ENCODE measurements at regions not wholly inside any gene's neighbourhood (a gene's known extent, or its start where the extent isn't known, plus 50 kb on each side); places are given as distances from the start of the nearest gene placed in this dataset.

DNA sequence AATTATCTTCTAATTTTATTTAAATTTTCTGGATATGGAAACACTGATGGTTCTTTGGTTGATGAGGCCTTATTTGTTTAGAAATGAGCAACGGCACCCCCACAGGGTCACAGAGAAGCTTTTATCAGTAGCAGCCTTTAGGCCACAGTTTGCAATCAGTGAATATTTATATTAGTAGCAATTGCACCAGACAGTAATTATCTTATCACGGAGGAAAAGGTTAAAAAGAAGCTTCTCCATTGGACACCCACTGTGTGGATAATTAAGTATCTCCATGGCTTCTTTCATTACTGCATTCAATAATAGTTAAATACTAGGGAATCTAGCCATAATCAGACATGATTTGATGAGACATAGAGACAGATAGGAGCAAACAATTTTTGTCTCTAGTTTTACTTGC lies 2099.2 kb upstream of the PCDH20 start:
- no peak overlapping the region for H4K8ac ChIP-seq (ENCODE audit: low read depth, low read length)
- no peak overlapping the region for H3K4ac ChIP-seq (ENCODE audit: low read depth, low read length)

DNA sequence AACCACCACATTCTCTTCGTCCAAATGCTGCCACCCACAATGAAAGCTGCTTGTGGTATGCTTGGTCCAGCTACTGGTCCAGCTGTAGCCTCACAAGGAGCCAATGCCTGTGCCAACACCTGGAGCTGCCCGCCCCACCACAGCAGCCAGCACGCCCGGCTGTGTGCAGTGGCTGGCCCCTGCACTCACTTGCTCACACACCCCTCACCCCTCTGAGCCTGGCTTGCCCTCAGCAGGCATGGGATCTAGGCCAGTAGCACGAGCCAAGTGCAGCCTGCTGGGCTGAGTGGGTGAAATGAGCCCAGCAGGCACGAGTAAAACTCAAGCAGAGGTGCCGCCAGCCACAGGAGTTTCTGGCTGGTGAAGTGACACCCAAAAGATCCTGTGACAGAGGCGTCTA lies 2096.4 kb upstream of the PCDH20 start:
- no peak for DNase-seq
- Histone ChIP-seq H3K18ac (ENCODE audit: low read length) (no peak overlapping the region), H3K79me1 (ENCODE audit: low read length) (no peaks in the 10 kb centered on the region), H3K4me1 (ENCODE audit: control insufficient read depth in 1 of 2, insufficient read depth in 2 of 2, low read length in 2 of 2) (no peaks in the 10 kb centered on the region), H2BK5ac (ENCODE audit: low read depth, low read length, poor library complexity) (no peak overlapping the region), H4K8ac (ENCODE audit: low read depth, low read length) (no peak overlapping the region), H2AK5ac (ENCODE audit: low read length) (no peak overlapping the region), H3K27me3 (ENCODE audit: insufficient read depth, low read length) (no peaks in the 10 kb centered on the region), H3K9me3 (ENCODE audit: insufficient read depth, low read depth, low read length) (no peaks in the 10 kb centered on the region), H2BK120ac (ENCODE audit: insufficient read depth, low read length, poor library complexity) (no peak overlapping the region), H3K4me3 (ENCODE audit: low read depth, low read length) (no peak overlapping the region), H4K91ac (ENCODE audit: low read depth, low read length) (no peak overlapping the region), H3K79me2 (ENCODE audit: control insufficient read depth, insufficient read depth, low read length, poor library complexity) (no peaks in the 10 kb centered on the region), H3K23ac (ENCODE audit: low read length) (no peak overlapping the region), H3K14ac (ENCODE audit: low read length) (no peak overlapping the region), H3K9ac (ENCODE audit: low read length) (no peak overlapping the region), H3K4me2 (ENCODE audit: low read length) (no peak overlapping the region), H2BK12ac (ENCODE audit: low read length) (no peak overlapping the region), H2AFZ (ENCODE audit: insufficient read depth, low read length, poor library complexity) (no peak overlapping the region), H3K27ac (ENCODE audit: low read depth, low read length) (no peak overlapping the region), H3K4ac (ENCODE audit: low read depth, low read length) (no peak overlapping the region), H3K36me3 (ENCODE audit: control insufficient read depth in 1 of 2, insufficient read depth in 2 of 2, low read length in 2 of 2) (no peaks in the 10 kb centered on the region), H4K12ac (ENCODE audit: low read depth, low read length) (no peak overlapping the region)
- no CpG with 5 or more reads among the region's 8 CpGs for WGBS (ENCODE audit: extremely low coverage, insufficient coverage, insufficient read length)

More for the DNA sequence above, 2099.2 kb upstream of the PCDH20 start:
- Histone ChIP-seq H3K18ac (ENCODE audit: low read length) (no peak overlapping the region), H3K23ac (ENCODE audit: low read length) (no peak overlapping the region), H3K36me3 (ENCODE audit: control insufficient read depth in 1 of 2, insufficient read depth in 2 of 2, low read length in 2 of 2) (no peaks in the 10 kb centered on the region), H3K27ac (ENCODE audit: low read depth, low read length) (no peak overlapping the region), H3K9ac (ENCODE audit: low read length) (no peak overlapping the region), H3K4me1 (ENCODE audit: control insufficient read depth in 1 of 2, insufficient read depth in 2 of 2, low read length in 2 of 2) (no peaks in the 10 kb centered on the region), H4K91ac (ENCODE audit: low read depth, low read length) (no peak overlapping the region), H3K14ac (ENCODE audit: low read length) (no peak overlapping the region), H2AFZ (ENCODE audit: insufficient read depth, low read length, poor library complexity) (no peak overlapping the region), H3K79me2 (ENCODE audit: control insufficient read depth, insufficient read depth, low read length, poor library complexity) (no peaks in the 10 kb centered on the region), H3K4me3 (ENCODE audit: low read depth, low read length) (no peak overlapping the region), H2AK5ac (ENCODE audit: low read length) (no peak overlapping the region), H3K79me1 (ENCODE audit: low read length) (no peaks in the 10 kb centered on the region), H2BK120ac (ENCODE audit: insufficient read depth, low read length, poor library complexity) (no peak overlapping the region), H2BK5ac (ENCODE audit: low read depth, low read length, poor library complexity) (no peak overlapping the region), H2BK12ac (ENCODE audit: low read length) (no peak overlapping the region), H3K27me3 (ENCODE audit: insufficient read depth, low read length) (no peaks in the 10 kb centered on the region), H4K12ac (ENCODE audit: low read depth, low read length) (no peak overlapping the region), H3K4me2 (ENCODE audit: low read length) (no peak overlapping the region), H3K9me3 (ENCODE audit: insufficient read depth, low read depth, low read length) (no peaks in the 10 kb centered on the region)
- DNase-seq: no peak
- no CpG with 5 or more reads among the region's 2 CpGs for WGBS (ENCODE audit: extremely low coverage, insufficient coverage, insufficient read length)

DNA sequence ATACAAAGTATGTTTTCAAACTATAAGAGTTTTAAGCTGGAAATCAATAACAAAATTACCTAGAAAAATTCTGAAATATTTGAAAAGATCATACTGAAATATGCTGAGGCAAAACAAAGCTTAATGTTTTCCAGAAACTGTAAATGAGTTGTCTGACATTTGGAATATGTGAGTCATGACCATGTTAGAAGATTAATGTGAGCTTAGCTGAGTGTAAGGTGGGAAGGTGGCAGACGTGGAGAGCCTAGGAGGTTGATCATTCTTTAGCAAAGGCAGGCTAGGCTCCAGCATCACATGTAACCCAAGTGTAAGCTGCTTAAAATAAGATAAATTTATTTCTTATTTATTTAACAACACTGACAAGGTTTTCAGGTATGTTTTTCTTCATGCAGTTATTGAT lies 2086.1 kb upstream of the PCDH20 start:
- Histone ChIP-seq H3K79me2 (ENCODE audit: control insufficient read depth, insufficient read depth, low read length, poor library complexity) (no peaks in the 10 kb centered on the region), H4K8ac (ENCODE audit: low read depth, low read length) (no peak overlapping the region), H3K36me3 (ENCODE audit: control insufficient read depth in 1 of 2, insufficient read depth in 2 of 2, low read length in 2 of 2) (no peaks in the 10 kb centered on the region), H3K4me3 (ENCODE audit: low read depth, low read length) (no peak overlapping the region), H2AK5ac (ENCODE audit: low read length) (no peak overlapping the region), H3K23ac (ENCODE audit: low read length) (no peak overlapping the region), H2BK12ac (ENCODE audit: low read length) (no peak overlapping the region), H3K9ac (ENCODE audit: low read length) (no peak overlapping the region), H2BK120ac (ENCODE audit: insufficient read depth, low read length, poor library complexity) (no peak overlapping the region), H3K18ac (ENCODE audit: low read length) (no peak overlapping the region), H4K12ac (ENCODE audit: low read depth, low read length) (no peak overlapping the region), H3K14ac (ENCODE audit: low read length) (no peak overlapping the region), H2BK5ac (ENCODE audit: low read depth, low read length, poor library complexity) (no peak overlapping the region), H4K91ac (ENCODE audit: low read depth, low read length) (no peak overlapping the region), H3K4me2 (ENCODE audit: low read length) (no peak overlapping the region), H3K79me1 (ENCODE audit: low read length) (no peaks in the 10 kb centered on the region), H3K4me1 (ENCODE audit: control insufficient read depth in 1 of 2, insufficient read depth in 2 of 2, low read length in 2 of 2) (no peaks in the 10 kb centered on the region), H3K4ac (ENCODE audit: low read depth, low read length) (no peak overlapping the region), H3K9me3 (ENCODE audit: insufficient read depth, low read depth, low read length) (peaks cover 3% of the 10 kb centered on the region), H2AFZ (ENCODE audit: insufficient read depth, low read length, poor library complexity) (no peak overlapping the region), H3K27ac (ENCODE audit: low read depth, low read length) (no peak overlapping the region), H3K27me3 (ENCODE audit: insufficient read depth, low read length) (no peaks in the 10 kb centered on the region)
- no CpG with 5 or more reads among the region's 1 CpG for WGBS (ENCODE audit: extremely low coverage, insufficient coverage, insufficient read length)
- no peak for DNase-seq

DNA sequence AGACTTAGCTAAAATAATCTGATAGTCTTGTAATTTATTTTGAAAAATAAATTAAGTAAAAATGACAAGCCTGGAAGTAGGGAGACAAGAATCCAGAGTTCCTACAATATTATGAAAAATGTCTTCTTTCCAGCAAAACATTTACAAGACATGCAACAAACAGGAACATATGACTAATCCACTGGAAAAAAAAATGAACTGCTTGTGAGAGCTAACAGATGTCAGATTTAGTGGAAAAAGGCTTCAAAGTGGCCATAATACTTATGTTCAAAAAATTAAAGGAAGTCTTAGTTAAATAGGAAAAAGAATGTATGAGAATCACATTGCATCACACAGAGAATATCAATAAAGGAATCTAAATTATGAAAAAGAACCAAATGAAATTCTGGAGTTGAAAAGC lies 2082.0 kb upstream of the PCDH20 start:
- H3K14ac ChIP-seq (ENCODE audit: low read length): no peak overlapping the region
- H3K4me1 ChIP-seq (ENCODE audit: control insufficient read depth in 1 of 2, insufficient read depth in 2 of 2, low read length in 2 of 2): no peaks in the 10 kb centered on the region
- H3K4ac ChIP-seq (ENCODE audit: low read depth, low read length): no peak overlapping the region
- no peak overlapping the region for H3K23ac ChIP-seq (ENCODE audit: low read length)
- H3K4me3 ChIP-seq (ENCODE audit: low read depth, low read length): no peak overlapping the region
- DNase-seq: no peak
- no peaks in the 10 kb centered on the region for H3K27me3 ChIP-seq (ENCODE audit: insufficient read depth, low read length)
- no peak overlapping the region for H4K91ac ChIP-seq (ENCODE audit: low read depth, low read length)
- no peaks in the 10 kb centered on the region for H3K9me3 ChIP-seq (ENCODE audit: insufficient read depth, low read depth, low read length)
- no peaks in the 10 kb centered on the region for H3K36me3 ChIP-seq (ENCODE audit: control insufficient read depth in 1 of 2, insufficient read depth in 2 of 2, low read length in 2 of 2)
- H2BK12ac ChIP-seq (ENCODE audit: low read length): no peak overlapping the region
- H2AK5ac ChIP-seq (ENCODE audit: low read length): no peak overlapping the region
- no peak overlapping the region for H2BK120ac ChIP-seq (ENCODE audit: insufficient read depth, low read length, poor library complexity)
- H3K79me2 ChIP-seq (ENCODE audit: control insufficient read depth, insufficient read depth, low read length, poor library complexity): no peaks in the 10 kb centered on the region
- H4K12ac ChIP-seq (ENCODE audit: low read depth, low read length): no peak overlapping the region
- no peak overlapping the region for H2AFZ ChIP-seq (ENCODE audit: insufficient read depth, low read length, poor library complexity)
- H3K9ac ChIP-seq (ENCODE audit: low read length): no peak overlapping the region
- H4K8ac ChIP-seq (ENCODE audit: low read depth, low read length): no peak overlapping the region
- no peak overlapping the region for H3K4me2 ChIP-seq (ENCODE audit: low read length)
- H3K79me1 ChIP-seq (ENCODE audit: low read length): no peaks in the 10 kb centered on the region
- H3K27ac ChIP-seq (ENCODE audit: low read depth, low read length): no peak overlapping the region
- no peak overlapping the region for H3K18ac ChIP-seq (ENCODE audit: low read length)
- H2BK5ac ChIP-seq (ENCODE audit: low read depth, low read length, poor library complexity): no peak overlapping the region

DNA sequence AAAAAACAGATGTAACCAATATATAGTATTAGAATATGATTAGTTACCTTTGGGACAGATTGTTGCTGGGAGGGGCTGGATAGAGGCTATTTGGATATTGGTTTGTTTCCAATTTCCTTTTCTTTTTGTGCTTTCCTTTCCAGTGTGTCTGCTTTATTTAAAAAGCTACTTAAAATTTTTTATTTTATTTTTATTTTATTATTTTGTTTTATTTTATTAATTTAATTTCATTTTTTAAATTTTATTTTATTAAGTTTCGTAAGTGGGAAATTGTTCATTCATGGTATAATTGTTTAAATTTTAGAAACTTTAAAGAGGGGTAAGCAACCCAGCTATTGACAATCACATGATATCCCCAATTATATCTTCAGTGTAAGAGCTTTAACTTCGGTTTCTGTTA lies 2077.0 kb upstream of the PCDH20 start:
- Histone ChIP-seq H4K8ac (ENCODE audit: low read depth, low read length) (no peak overlapping the region), H2BK12ac (ENCODE audit: low read length) (no peak overlapping the region), H3K27me3 (ENCODE audit: insufficient read depth, low read length) (no peaks in the 10 kb centered on the region), H2AK5ac (ENCODE audit: low read length) (no peak overlapping the region), H3K4ac (ENCODE audit: low read depth, low read length) (no peak overlapping the region), H3K27ac (ENCODE audit: low read depth, low read length) (no peak overlapping the region), H3K9ac (ENCODE audit: low read length) (no peak overlapping the region), H3K4me1 (ENCODE audit: control insufficient read depth in 1 of 2, insufficient read depth in 2 of 2, low read length in 2 of 2) (no peaks in the 10 kb centered on the region), H2AFZ (ENCODE audit: insufficient read depth, low read length, poor library complexity) (no peak overlapping the region), H3K4me3 (ENCODE audit: low read depth, low read length) (no peak overlapping the region), H3K79me1 (ENCODE audit: low read length) (no peaks in the 10 kb centered on the region), H3K23ac (ENCODE audit: low read length) (no peak overlapping the region), H3K4me2 (ENCODE audit: low read length) (no peak overlapping the region), H3K18ac (ENCODE audit: low read length) (no peak overlapping the region), H3K79me2 (ENCODE audit: control insufficient read depth, insufficient read depth, low read length, poor library complexity) (no peaks in the 10 kb centered on the region), H3K36me3 (ENCODE audit: control insufficient read depth in 1 of 2, insufficient read depth in 2 of 2, low read length in 2 of 2) (no peaks in the 10 kb centered on the region), H4K91ac (ENCODE audit: low read depth, low read length) (no peak overlapping the region), H2BK5ac (ENCODE audit: low read depth, low read length, poor library complexity) (no peak overlapping the region), H3K14ac (ENCODE audit: low read length) (no peak overlapping the region), H3K9me3 (ENCODE audit: insufficient read depth, low read depth, low read length) (no peaks in the 10 kb centered on the region), H2BK120ac (ENCODE audit: insufficient read depth, low read length, poor library complexity) (no peak overlapping the region), H4K12ac (ENCODE audit: low read depth, low read length) (no peak overlapping the region)
- no CpG with 5 or more reads among the region's 2 CpGs for WGBS (ENCODE audit: extremely low coverage, insufficient coverage, insufficient read length)
- DNase-seq: no peak
